Activated CD4-positive, alpha-beta T cell treated with anti-CD3 and anti-CD28 coated beads, Interleukin-2, amount 10 ng/mL, durations not matched to agents 24 days and 14 days (primary cell): ENCODE measurements at regions not wholly inside any gene's neighbourhood (a gene's known extent, or its start where the extent isn't known, plus 50 kb on each side); places are given as distances from the start of the nearest gene placed in this dataset.

ENCODE experiments used
- DNase-seq: peaks from one replicate; pipeline ENCODE4 v3.0.0; 2022
- H3K27ac Mint-ChIP-seq: one replicate; pipeline ENCODE4 v1.8.0; 2022; ENCODE audit warnings: mild to moderate bottlenecking, mixed read lengths
- H3K27me3 Mint-ChIP-seq: one replicate; pipeline ENCODE4 v1.8.0; 2022; ENCODE audit warnings: mixed read lengths
- H3K36me3 Mint-ChIP-seq: one replicate; pipeline ENCODE4 v1.8.0; 2022; ENCODE audit warnings: low read depth, mild to moderate bottlenecking, mixed read lengths
- H3K4me1 Mint-ChIP-seq: one replicate; pipeline ENCODE4 v1.8.0; 2021; ENCODE audit warnings: mixed read lengths
- H3K4me3 Mint-ChIP-seq: one replicate; pipeline ENCODE4 v1.8.0; 2022; ENCODE audit warnings: mild to moderate bottlenecking, moderate library complexity, mixed read lengths
- H3K9me3 Mint-ChIP-seq: one replicate; pipeline ENCODE4 v1.8.0; 2021; ENCODE audit warnings: mixed read lengths
- intact Hi-C: fragments of 100-400 bp; cut with micrococcal nuclease; formaldehyde crosslinking; loops from one replicate; pipeline ENCODE4 v1.15.1; 2023

DNA sequence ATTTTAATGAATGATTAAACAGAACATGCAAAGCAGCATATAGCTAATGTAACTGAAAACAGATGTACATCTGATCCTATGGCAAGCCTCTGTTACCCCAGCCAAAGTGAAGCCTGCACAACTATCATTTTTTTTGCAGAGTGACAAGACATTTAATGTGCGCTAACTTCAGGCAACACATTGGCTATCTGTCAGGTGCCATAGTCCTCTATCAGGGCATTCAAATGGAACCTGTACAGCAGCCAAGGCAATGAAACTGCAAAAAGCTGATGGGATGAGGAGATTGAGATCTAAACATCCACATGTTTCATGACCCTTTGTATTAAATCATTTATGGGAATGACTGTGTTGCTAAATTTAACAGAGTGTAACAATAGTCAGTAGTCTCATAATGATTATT lies 1088.5 kb upstream of the TMEM132C start:
- DNase-seq: no peak
- H3K4me3 Mint-ChIP-seq: no peak overlapping the region
- no peaks in the 10 kb centered on the region for H3K36me3 Mint-ChIP-seq
- intact Hi-C loops: no loop called here
- H3K27ac Mint-ChIP-seq: no peak overlapping the region
- H3K27me3 Mint-ChIP-seq: no peaks in the 10 kb centered on the region
- peaks cover 8% of the 10 kb centered on the region for H3K9me3 Mint-ChIP-seq
- H3K4me1 Mint-ChIP-seq: no peaks in the 10 kb centered on the region

DNA sequence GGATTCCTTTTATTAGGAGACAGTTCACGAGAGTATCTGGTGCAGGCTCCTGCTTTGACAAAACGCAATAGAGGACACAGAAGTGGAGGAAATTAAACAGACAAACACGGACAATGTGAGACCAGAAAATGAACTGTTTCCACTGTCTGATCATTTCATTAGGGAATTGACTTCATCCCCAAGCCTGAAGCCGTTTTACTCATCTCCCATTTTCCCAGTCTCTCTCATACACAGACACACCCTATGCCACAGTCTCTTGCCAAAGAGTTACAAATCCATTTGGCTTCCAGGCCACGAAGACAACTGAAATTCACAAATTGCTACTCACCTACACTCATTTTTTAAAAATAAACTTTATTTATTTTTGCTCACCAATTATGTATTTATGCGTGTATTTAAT lies 1087.8 kb upstream of the TMEM132C start:
- Mint-ChIP-seq H3K4me3 (no peak overlapping the region), H3K9me3 (peaks cover 8% of the 10 kb centered on the region), H3K4me1 (no peaks in the 10 kb centered on the region), H3K27me3 (no peaks in the 10 kb centered on the region), H3K27ac (no peak overlapping the region), H3K36me3 (no peaks in the 10 kb centered on the region)
- intact Hi-C loops: no loop called here
- no peak for DNase-seq

DNA sequence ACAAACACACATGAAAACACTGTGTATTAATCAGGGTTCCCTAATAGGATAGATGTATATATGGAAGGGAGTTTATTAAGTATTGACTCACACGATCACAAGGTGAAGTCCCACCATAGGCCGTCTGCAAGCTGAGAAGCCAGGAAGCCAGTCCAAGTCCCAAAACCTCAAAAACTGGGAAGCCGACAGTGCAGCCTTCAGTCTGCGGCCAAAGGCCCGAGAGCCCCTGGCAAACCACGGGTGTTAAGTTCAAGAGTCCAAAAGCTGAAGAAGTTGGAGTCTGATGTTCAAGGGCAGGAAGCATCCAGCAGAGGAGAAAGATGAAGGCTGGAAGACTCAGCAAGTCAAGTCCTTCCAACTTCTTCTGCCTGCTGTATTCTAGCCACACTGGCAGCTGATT lies 1085.0 kb upstream of the TMEM132C start:
- Mint-ChIP-seq H3K4me1 (no peaks in the 10 kb centered on the region), H3K27me3 (no peaks in the 10 kb centered on the region), H3K9me3 (peaks cover 7% of the 10 kb centered on the region), H3K27ac (no peak overlapping the region), H3K4me3 (no peak overlapping the region), H3K36me3 (no peaks in the 10 kb centered on the region)
- DNase-seq: no peak
- intact Hi-C loops: no loop called here

DNA sequence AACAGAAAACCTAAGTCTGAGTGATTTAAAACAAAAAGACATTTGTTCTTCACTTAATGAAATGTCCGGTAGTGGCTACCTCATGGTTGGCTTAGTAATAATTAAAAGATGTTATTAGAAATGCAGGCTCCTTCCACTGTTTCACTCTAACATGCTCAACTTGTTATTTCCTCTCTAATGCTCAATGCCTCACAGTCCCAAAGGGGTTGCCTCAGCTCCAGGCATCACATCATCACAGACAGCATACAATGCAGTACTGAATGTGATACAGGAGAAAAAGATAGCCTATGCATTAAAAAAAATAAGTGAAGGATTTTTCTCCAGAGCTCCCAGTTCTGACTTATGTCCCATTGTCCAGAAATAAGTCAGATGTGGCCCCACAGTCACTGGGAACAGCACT lies 1077.0 kb upstream of the TMEM132C start:
- peaks cover 2% of the 10 kb centered on the region for H3K27me3 Mint-ChIP-seq
- intact Hi-C loops: no loop called here
- no peak overlapping the region for H3K27ac Mint-ChIP-seq
- H3K4me3 Mint-ChIP-seq: no peak overlapping the region
- H3K36me3 Mint-ChIP-seq: no peaks in the 10 kb centered on the region
- DNase-seq: no peak
- no peaks in the 10 kb centered on the region for H3K9me3 Mint-ChIP-seq
- H3K4me1 Mint-ChIP-seq: no peaks in the 10 kb centered on the region

DNA sequence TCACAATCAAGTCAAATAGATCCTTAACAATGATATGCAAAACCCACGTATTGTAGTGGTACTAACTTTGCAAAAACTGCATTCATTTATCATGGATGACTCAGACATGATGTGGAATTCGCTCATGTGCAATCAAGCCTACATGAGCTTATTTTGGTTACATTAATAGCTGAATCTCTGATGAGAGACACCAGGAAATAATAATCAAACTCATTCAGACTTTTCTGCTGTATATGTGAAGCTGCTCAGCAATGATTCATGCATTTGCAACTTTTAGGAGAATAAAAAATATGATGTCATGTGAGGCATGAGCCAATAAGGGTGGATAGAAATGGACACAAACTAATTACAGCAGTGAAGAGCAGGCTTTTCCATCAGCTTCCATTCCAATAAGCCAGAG lies 1075.8 kb upstream of the TMEM132C start:
- intact Hi-C loops: no loop called here
- H3K9me3 Mint-ChIP-seq: no peaks in the 10 kb centered on the region
- H3K4me3 Mint-ChIP-seq: no peak overlapping the region

DNA sequence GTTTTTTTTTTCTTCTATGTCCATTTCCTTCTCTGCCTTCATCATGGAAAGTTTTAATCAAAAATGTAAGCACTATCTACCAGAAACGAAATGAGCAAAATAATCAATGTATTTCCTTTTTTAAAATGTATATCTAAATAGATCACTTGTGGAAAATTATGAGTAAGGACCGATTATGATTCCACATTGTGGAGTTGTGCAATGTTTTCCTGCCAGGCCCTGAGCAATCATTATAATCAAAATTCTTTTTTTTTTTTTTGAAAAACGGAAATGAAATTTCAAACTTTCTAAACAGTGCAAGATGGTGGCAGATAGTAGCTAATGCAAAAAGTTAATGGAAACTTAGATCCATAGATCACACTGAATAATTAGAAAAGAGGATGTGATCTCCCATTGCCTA lies 1074.6 kb upstream of the TMEM132C start:
- Mint-ChIP-seq H3K4me1 (no peaks in the 10 kb centered on the region), H3K9me3 (no peaks in the 10 kb centered on the region)
- intact Hi-C loops: no loop called here

More for the DNA sequence above, 1075.8 kb upstream of the TMEM132C start:
- no peak overlapping the region for H3K27ac Mint-ChIP-seq
- no peaks in the 10 kb centered on the region for H3K4me1 Mint-ChIP-seq
- H3K36me3 Mint-ChIP-seq: no peaks in the 10 kb centered on the region
- H3K27me3 Mint-ChIP-seq: peaks cover 2% of the 10 kb centered on the region
- no peak for DNase-seq

DNA sequence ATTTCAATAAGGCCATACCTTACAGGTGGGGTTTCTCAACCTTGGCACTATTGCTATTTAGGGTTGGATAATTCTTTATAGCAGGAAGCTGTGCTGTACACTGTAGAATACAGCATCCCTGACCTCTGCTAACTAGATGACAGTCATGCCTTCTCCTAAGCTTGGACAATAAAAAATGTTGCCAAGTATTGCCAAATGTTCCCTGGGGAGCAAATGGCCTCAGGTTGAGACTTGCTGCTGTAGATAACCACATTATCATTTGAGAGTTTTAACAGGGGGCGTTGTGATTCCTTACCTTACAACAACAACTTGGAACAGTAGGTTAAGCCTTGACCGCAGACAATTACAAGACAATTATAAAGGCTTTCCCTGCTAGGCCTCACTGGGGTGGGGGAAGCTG lies 1073.6 kb upstream of the TMEM132C start:
- Mint-ChIP-seq H3K27me3 (peaks cover 2% of the 10 kb centered on the region), H3K27ac (no peak overlapping the region), H3K9me3 (no peaks in the 10 kb centered on the region), H3K4me3 (no peak overlapping the region), H3K4me1 (no peaks in the 10 kb centered on the region), H3K36me3 (no peaks in the 10 kb centered on the region)
- intact Hi-C loops: no loop called here
- no peak for DNase-seq

More for the DNA sequence above, 1074.6 kb upstream of the TMEM132C start:
- peaks cover 2% of the 10 kb centered on the region for H3K27me3 Mint-ChIP-seq
- no peak overlapping the region for H3K27ac Mint-ChIP-seq
- H3K4me3 Mint-ChIP-seq: no peak overlapping the region
- no peak for DNase-seq
- no peaks in the 10 kb centered on the region for H3K36me3 Mint-ChIP-seq

DNA sequence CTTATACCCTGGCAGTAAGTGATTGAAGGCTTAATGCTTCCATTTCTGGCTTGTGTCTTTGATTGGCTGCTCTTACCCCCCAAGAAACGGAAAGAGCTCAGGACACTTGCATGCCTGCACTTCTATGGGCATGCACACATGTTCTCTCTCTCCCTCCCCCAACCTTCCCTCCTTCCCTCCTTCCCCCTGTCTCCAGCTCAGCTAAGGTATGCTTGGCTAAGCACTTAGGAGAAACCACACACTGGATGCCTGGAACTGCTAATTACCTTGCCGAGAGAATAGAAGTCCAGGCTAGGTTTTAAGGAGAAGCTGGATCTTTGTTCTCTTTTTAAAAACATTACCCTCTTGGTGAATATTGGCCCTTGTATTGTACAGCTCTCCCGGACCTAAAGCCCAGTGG lies 1072.8 kb upstream of the TMEM132C start:
- no peak overlapping the region for H3K27ac Mint-ChIP-seq
- intact Hi-C loops: no loop called here
- no peaks in the 10 kb centered on the region for H3K9me3 Mint-ChIP-seq
- no peaks in the 10 kb centered on the region for H3K4me1 Mint-ChIP-seq
- no peak for DNase-seq
- no peaks in the 10 kb centered on the region for H3K36me3 Mint-ChIP-seq
- H3K27me3 Mint-ChIP-seq: peaks cover 2% of the 10 kb centered on the region
- H3K4me3 Mint-ChIP-seq: no peak overlapping the region

DNA sequence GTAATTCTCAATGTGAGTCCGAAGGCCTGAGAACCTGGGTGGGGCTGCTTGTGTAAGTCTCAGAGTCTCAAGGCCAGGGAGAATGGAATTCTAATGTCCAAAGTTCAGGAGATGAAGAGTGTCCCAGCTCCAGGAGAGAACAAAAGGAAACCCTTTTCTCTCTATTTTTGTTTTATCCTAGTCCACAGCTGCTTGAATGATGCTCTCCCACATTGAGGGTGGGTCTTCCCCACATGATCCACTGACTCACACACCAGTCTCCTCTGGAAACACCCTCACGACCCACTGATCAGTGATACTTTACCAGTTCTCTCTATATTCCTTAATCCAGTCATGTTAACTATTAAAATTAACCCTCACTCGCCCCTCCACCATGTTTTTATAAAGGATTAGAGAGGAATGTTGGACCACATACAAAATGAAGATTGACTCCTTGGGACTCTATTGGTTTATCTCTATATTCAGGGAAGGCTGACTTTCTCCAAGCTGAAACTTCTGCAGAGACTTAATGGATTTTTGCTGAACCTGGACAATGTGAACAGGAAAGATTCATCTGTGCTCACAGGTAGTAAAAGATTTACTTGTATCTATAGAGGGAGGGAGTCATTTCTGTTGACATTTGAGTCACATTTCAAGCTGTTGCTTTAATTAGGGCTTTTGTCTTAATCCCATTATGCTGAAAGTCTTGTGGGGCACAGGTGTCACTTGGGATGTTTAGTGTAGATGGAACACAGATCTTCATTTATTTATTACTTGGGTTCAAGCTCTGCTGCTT lies 1061.0 kb upstream of the TMEM132C start:
- Mint-ChIP-seq H3K27me3 (no peaks in the 10 kb centered on the region), H3K4me1 (no peaks in the 10 kb centered on the region), H3K36me3 (no peaks in the 10 kb centered on the region), H3K4me3 (no peak overlapping the region), H3K27ac (no peak overlapping the region), H3K9me3 (no peaks in the 10 kb centered on the region)
- intact Hi-C loops: no loop called here
- peak; percentile 11 for DNase-seq

DNA sequence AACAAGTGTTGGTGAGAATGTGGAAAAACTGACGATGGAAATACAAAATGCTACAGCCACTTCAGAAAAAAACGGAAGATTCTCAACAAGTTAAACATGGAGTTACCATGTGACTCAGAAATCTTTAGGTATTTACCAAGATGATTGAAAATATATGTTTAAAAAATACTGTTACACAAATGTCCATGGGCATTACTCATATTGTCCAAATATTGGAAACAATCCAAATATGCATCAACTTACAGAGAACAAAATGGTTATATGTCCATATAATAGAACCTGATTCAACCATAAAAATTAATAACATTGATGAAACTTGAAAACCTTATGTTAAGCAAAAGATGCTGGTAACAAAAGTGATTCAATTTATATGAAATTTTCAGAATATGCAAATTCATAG lies 1057.7 kb upstream of the TMEM132C start:
- Mint-ChIP-seq H3K9me3 (peaks cover 7% of the 10 kb centered on the region), H3K4me1 (no peaks in the 10 kb centered on the region), H3K27me3 (no peaks in the 10 kb centered on the region), H3K36me3 (no peaks in the 10 kb centered on the region), H3K27ac (no peak overlapping the region), H3K4me3 (no peak overlapping the region)
- DNase-seq: no peak
- intact Hi-C loops: no loop called here

DNA sequence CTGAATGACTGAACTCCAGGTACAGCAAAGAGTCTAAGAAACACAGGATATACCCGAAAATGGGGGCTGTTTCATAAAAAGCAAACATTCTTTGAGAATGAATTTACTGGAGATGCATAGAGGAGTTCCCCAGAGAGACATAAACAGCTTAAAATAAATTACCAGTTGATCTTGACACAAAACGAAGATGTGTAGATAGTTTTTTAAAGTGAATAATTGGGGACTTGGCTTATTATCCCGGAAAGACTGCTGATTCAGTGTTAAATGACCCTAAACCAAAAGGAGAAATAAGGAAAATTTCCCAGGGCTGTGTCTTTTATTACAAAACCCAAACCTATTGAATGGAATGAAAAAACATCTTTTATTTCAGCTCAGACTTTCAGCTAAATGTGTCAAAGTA lies 1052.8 kb upstream of the TMEM132C start:
- Mint-ChIP-seq H3K9me3 (peaks cover 7% of the 10 kb centered on the region), H3K36me3 (no peaks in the 10 kb centered on the region), H3K27ac (no peak overlapping the region), H3K4me3 (no peak overlapping the region), H3K27me3 (no peaks in the 10 kb centered on the region), H3K4me1 (no peaks in the 10 kb centered on the region)
- DNase-seq: no peak
- intact Hi-C loops: no loop called here

DNA sequence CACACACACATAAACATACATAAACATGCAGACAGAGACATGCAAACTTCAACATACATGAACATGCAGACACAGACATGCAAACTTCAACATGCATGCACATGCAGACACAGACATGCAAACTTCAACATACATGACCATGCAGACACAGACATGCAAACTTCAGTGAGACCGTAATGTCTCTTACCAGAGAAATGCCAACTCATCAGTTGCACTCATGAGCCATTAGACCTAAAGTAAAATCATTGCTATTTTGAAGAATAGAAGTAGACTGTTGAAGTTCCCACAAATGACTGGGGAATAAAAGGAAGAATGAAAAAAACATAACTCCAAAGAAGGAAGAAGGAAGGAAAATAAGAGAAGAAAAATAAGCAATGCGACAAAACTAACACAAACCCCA lies 1044.0 kb upstream of the TMEM132C start:
- Mint-ChIP-seq H3K4me3 (no peak overlapping the region), H3K9me3 (no peaks in the 10 kb centered on the region), H3K27ac (no peak overlapping the region), H3K36me3 (no peaks in the 10 kb centered on the region), H3K27me3 (no peaks in the 10 kb centered on the region), H3K4me1 (no peaks in the 10 kb centered on the region)
- intact Hi-C loops: no loop called here
- peak; percentile 15 for DNase-seq

DNA sequence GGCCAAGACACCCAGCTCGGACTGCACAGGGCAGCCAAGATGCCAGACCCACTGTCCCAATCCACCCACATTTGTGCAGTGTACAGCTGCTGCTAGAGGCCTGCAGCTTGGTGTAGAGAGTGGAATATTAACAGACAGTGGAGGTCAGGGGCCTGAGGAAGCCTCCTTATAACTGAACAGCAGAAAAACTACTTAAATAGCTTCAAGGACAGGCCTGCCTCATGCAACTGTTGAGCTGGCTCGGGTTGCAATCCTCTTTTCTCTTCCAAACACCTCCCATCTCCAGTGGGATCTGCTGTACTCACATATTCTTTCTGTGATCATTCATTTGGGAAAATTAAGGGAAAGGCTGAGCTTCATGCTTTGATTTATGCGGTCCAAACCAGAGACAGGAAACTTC lies 1043.2 kb upstream of the TMEM132C start:
- intact Hi-C loops: no loop called here

DNA sequence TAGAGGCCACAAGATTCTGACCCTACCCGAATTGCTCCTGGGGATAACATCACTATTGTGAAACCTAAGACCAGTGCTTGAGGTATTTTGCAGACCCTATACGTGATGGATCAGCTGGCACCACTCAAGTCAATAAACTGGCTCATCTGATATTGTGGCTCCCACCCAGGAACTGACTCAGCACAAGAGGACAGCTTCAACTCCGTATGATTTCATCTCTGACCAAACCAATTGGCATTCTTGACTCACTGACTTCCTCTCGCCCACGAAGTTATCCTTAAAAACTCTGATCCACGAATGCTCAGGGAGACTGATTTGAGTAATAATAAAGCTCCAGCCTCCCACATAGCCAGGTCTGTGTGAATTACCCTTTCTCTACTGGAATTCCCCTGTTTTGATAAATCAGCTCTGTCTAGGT lies 1036.1 kb upstream of the TMEM132C start:
- no peak for DNase-seq
- H3K4me3 Mint-ChIP-seq: no peak overlapping the region
- H3K9me3 Mint-ChIP-seq: peaks cover 3% of the 10 kb centered on the region
- intact Hi-C loops: no loop called here
- H3K27ac Mint-ChIP-seq: no peak overlapping the region
- H3K4me1 Mint-ChIP-seq: no peaks in the 10 kb centered on the region
- H3K36me3 Mint-ChIP-seq: no peaks in the 10 kb centered on the region
- H3K27me3 Mint-ChIP-seq: no peaks in the 10 kb centered on the region

More for the DNA sequence above, 1043.2 kb upstream of the TMEM132C start:
- Mint-ChIP-seq H3K4me3 (no peak overlapping the region), H3K36me3 (no peaks in the 10 kb centered on the region), H3K27ac (no peak overlapping the region), H3K27me3 (no peaks in the 10 kb centered on the region), H3K9me3 (no peaks in the 10 kb centered on the region), H3K4me1 (no peaks in the 10 kb centered on the region)
- no peak for DNase-seq

DNA sequence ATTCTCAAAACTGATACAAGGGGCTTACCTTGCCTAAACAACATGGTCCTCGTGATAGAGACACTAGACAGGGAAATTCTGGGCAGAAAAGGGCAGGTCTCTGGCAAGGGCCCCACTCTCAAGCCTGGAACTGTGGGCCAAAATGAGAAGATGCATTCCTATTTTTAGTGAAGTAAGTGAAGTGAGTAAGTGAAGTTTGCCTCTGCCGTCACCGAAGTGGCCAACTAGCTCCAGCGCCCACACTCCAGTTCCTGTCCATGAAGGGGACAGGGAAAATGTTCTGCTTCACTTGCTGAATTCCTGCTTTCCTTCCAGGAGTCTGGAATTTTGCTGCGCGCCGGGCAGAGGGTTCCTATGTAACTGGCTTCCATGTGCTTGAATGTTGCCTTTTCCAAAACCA lies 1035.6 kb upstream of the TMEM132C start:
- no peak for DNase-seq
- intact Hi-C loops: no loop called here
- no peaks in the 10 kb centered on the region for H3K27me3 Mint-ChIP-seq
- no peaks in the 10 kb centered on the region for H3K4me1 Mint-ChIP-seq
- H3K4me3 Mint-ChIP-seq: no peak overlapping the region
- no peak overlapping the region for H3K27ac Mint-ChIP-seq
- peaks cover 3% of the 10 kb centered on the region for H3K9me3 Mint-ChIP-seq
- H3K36me3 Mint-ChIP-seq: no peaks in the 10 kb centered on the region
